BLaER1 treated with 17β-estradiol and CSF1 and Interleukin-3, amounts not matched to agents 10 nM and 100 nM (cell line): ENCODE measurements at regions not wholly inside any gene's neighbourhood (a gene's known extent, or its start where the extent isn't known, plus 50 kb on each side); places are given as distances from the start of the nearest gene placed in this dataset.
"Not testable (repeated sequence)": the region's sequence is repeated elsewhere in the genome, so short reads cannot be mapped to it uniquely, and the experiment has no call there.

Experiments
- H3K27ac ChIP-seq, 11 experiments: shearing (Covaris generic); formaldehyde crosslinking; 2 replicates each; pipeline ENCODE4 v1.8.1; 2022
- H3K27me3 ChIP-seq, 11 experiments: shearing (Covaris generic); formaldehyde crosslinking; 2 replicates each; pipeline ENCODE4 v1.8.1; 2022
- H3K36me3 ChIP-seq, 11 experiments: shearing (Covaris generic); formaldehyde crosslinking; 2 replicates each; pipeline ENCODE4 v1.8.1; 2022
- H3K4me1 ChIP-seq, 10 experiments: shearing (Covaris generic); formaldehyde crosslinking; 2 replicates each; pipeline ENCODE4 v1.8.1; 2022
- H3K4me2 ChIP-seq, 11 experiments: shearing (Covaris generic); formaldehyde crosslinking; 2 replicates each; pipeline ENCODE4 v1.8.1; 2022
- H3K4me3 ChIP-seq, 10 experiments: shearing (Covaris generic); formaldehyde crosslinking; 2 replicates each; pipeline ENCODE4 v1.8.1; 2022
- H3K9ac ChIP-seq, 11 experiments: shearing (Covaris generic); formaldehyde crosslinking; 2 replicates each; pipeline ENCODE4 v1.8.1; 2022
- H3K9me3 ChIP-seq, 11 experiments: shearing (Covaris generic); formaldehyde crosslinking; replicated peaks in 1 of 11; 2 replicates each; pipeline ENCODE4 v1.8.1; 2022
- H4K20me1 ChIP-seq, 11 experiments: shearing (Covaris generic); formaldehyde crosslinking; 2 replicates each; pipeline ENCODE4 v1.8.1; 2022
- Cebpa-rat ChIP-seq, 11 experiments: shearing (Covaris generic); IDR thresholded peaks; 2 replicates each; pipeline ENCODE4 v1.8.1; 2022

GRCh38 chr5:143533475-143533874 is 130.0 kb upstream of the NR3C1 start:
- Histone ChIP-seq H3K27ac (no peak overlapping the region), H3K9me3 (peaks cover 0 to 15% (median 4%) of the 10 kb centered on the region in 11 experiments; a peak in 7 of 22 replicates), H3K4me1 (no peaks in the 10 kb centered on the region), H4K20me1 (no peaks in the 10 kb centered on the region), H3K4me3 (no peak overlapping the region), H3K36me3 (no peaks in the 10 kb centered on the region), H3K27me3 (no peaks in the 10 kb centered on the region), H3K4me2 (no peak overlapping the region), H3K9ac (no peak overlapping the region)
- no peak for TF ChIP-seq Cebpa-rat (IDR thresholded peaks at IDR 0.05)

GRCh38 chr5:143527808-143528207 is 124.3 kb upstream of the NR3C1 start:
- H3K4me2 ChIP-seq: no peak overlapping the region
- TF ChIP-seq Cebpa-rat (IDR thresholded peaks at IDR 0.05): no peak

GRCh38 chr5:143525176-143525575 is 121.7 kb upstream of the NR3C1 start:
- no peaks in the 10 kb centered on the region for H4K20me1 ChIP-seq
- H3K4me3 ChIP-seq: no peak overlapping the region
- no peaks in the 10 kb centered on the region for H3K9me3 ChIP-seq
- no peaks in the 10 kb centered on the region for H3K36me3 ChIP-seq
- TF ChIP-seq Cebpa-rat (IDR thresholded peaks at IDR 0.05): no peak
- H3K27me3 ChIP-seq: no peaks in the 10 kb centered on the region
- H3K9ac ChIP-seq: no peak overlapping the region
- no peak overlapping the region for H3K27ac ChIP-seq
- H3K4me2 ChIP-seq: no peak overlapping the region
- peaks cover 0 to 8% (median 0%) of the 10 kb centered on the region in 10 experiments; a peak in 3 of 20 replicates for H3K4me1 ChIP-seq

More at GRCh38 chr5:143527808-143528207, 124.3 kb upstream of the NR3C1 start:
- peaks cover 0 to 11% (median 0%) of the 10 kb centered on the region in 11 experiments; a peak in 2 of 22 replicates for H3K9me3 ChIP-seq
- no peaks in the 10 kb centered on the region for H4K20me1 ChIP-seq
- no peaks in the 10 kb centered on the region for H3K36me3 ChIP-seq
- H3K4me3 ChIP-seq: no peak overlapping the region
- no peak overlapping the region for H3K9ac ChIP-seq
- no peaks in the 10 kb centered on the region for H3K27me3 ChIP-seq
- no peak overlapping the region for H3K27ac ChIP-seq
- H3K4me1 ChIP-seq: peaks cover 0 to 8% (median 0%) of the 10 kb centered on the region in 10 experiments; a peak in 3 of 20 replicates

GRCh38 chr5:143524338-143524945 is 121.0 kb upstream of the NR3C1 start:
- Histone ChIP-seq H3K4me1 (peaks cover 0 to 8% (median 0%) of the 10 kb centered on the region in 10 experiments; a peak in 3 of 20 replicates), H3K4me3 (no peak overlapping the region), H3K9ac (no peak overlapping the region), H3K4me2 (peak overlapping the region in 2 of 11 experiments; percentile 3 to 16; a peak in 2 of 22 replicates), H3K9me3 (no peaks in the 10 kb centered on the region), H4K20me1 (no peaks in the 10 kb centered on the region), H3K27ac (no peak overlapping the region), H3K27me3 (no peaks in the 10 kb centered on the region), H3K36me3 (no peaks in the 10 kb centered on the region)
- no peak for TF ChIP-seq Cebpa-rat (IDR thresholded peaks at IDR 0.05)

GRCh38 chr5:143521846-143522400 is 118.4 kb upstream of the NR3C1 start:
- TF ChIP-seq Cebpa-rat (IDR thresholded peaks at IDR 0.05): no peak
- Histone ChIP-seq H3K4me3 (no peak overlapping the region), H3K4me1 (peaks cover 0 to 8% (median 0%) of the 10 kb centered on the region in 10 experiments; a peak in 3 of 20 replicates), H3K9ac (no peak overlapping the region), H4K20me1 (no peaks in the 10 kb centered on the region), H3K27ac (no peak overlapping the region), H3K9me3 (peaks cover 0 to 6% (median 0%) of the 10 kb centered on the region in 11 experiments; a peak in 4 of 22 replicates), H3K36me3 (no peaks in the 10 kb centered on the region), H3K4me2 (no peak overlapping the region), H3K27me3 (no peaks in the 10 kb centered on the region)

GRCh38 chr5:143521141-143521540 is 117.7 kb upstream of the NR3C1 start:
- no peaks in the 10 kb centered on the region for H3K27me3 ChIP-seq
- no peak overlapping the region for H3K27ac ChIP-seq
- H3K4me2 ChIP-seq: no peak overlapping the region
- no peak for TF ChIP-seq Cebpa-rat (IDR thresholded peaks at IDR 0.05)
- no peak overlapping the region for H3K4me3 ChIP-seq
- H3K9me3 ChIP-seq: peaks cover 0 to 6% (median 0%) of the 10 kb centered on the region in 11 experiments; a peak in 4 of 22 replicates
- H3K4me1 ChIP-seq: peaks cover 0 to 8% (median 5%) of the 10 kb centered on the region in 10 experiments; a peak in 5 of 20 replicates
- no peak overlapping the region for H3K9ac ChIP-seq
- H4K20me1 ChIP-seq: no peaks in the 10 kb centered on the region
- H3K36me3 ChIP-seq: no peaks in the 10 kb centered on the region

- not testable (repeated sequence) for H3K9me3 ChIP-seq, H3K27ac ChIP-seq, H3K36me3 ChIP-seq, H3K4me1 ChIP-seq, H3K9ac ChIP-seq, H4K20me1 ChIP-seq, H3K4me3 ChIP-seq, H3K4me2 ChIP-seq, H3K27me3 ChIP-seq
Observed at GRCh38 chr5:143519215-143519614, 115.7 kb upstream of the NR3C1 start.

- not testable (repeated sequence) for H3K36me3 ChIP-seq, H3K4me1 ChIP-seq, H3K9ac ChIP-seq, H4K20me1 ChIP-seq, H3K4me3 ChIP-seq, H3K27ac ChIP-seq, H3K4me2 ChIP-seq, H3K27me3 ChIP-seq, H3K9me3 ChIP-seq
Observed at GRCh38 chr5:143517824-143518223, 114.3 kb upstream of the NR3C1 start.

GRCh38 chr5:143516249-143516648 is 112.8 kb upstream of the NR3C1 start:
- Histone ChIP-seq H3K4me3 (no peak overlapping the region), H4K20me1 (no peaks in the 10 kb centered on the region), H3K27me3 (no peaks in the 10 kb centered on the region), H3K27ac (no peak overlapping the region), H3K4me2 (peak overlapping the region in 3 of 11 experiments; percentile 11 to 17 (median 17); a peak in 2 of 22 replicates), H3K4me1 (peaks cover 0 to 9% (median 0%) of the 10 kb centered on the region in 10 experiments; a peak in 2 of 20 replicates), H3K9me3 (peaks cover 0 to 6% (median 0%) of the 10 kb centered on the region in 11 experiments; a peak in 4 of 22 replicates), H3K9ac (no peak overlapping the region), H3K36me3 (no peaks in the 10 kb centered on the region)
- no peak for TF ChIP-seq Cebpa-rat (IDR thresholded peaks at IDR 0.05)

- H3K27ac ChIP-seq: no peak overlapping the region
- peaks cover 0 to 6% (median 0%) of the 10 kb centered on the region in 11 experiments; a peak in 4 of 22 replicates for H3K9me3 ChIP-seq
- no peaks in the 10 kb centered on the region for H3K36me3 ChIP-seq
- H3K4me2 ChIP-seq: 0 out of 22 replicates have a peak overlapping the region, but pooled peaks of 2 of the 11 experiments have one; percentile 11 to 17
- no peak overlapping the region for H3K9ac ChIP-seq
- peaks cover 0 to 9% (median 0%) of the 10 kb centered on the region in 10 experiments; a peak in 2 of 20 replicates for H3K4me1 ChIP-seq
- TF ChIP-seq Cebpa-rat (IDR thresholded peaks at IDR 0.05): no peak
- H4K20me1 ChIP-seq: no peaks in the 10 kb centered on the region
- no peak overlapping the region for H3K4me3 ChIP-seq
- no peaks in the 10 kb centered on the region for H3K27me3 ChIP-seq
Observed at GRCh38 chr5:143515829-143516228, 112.3 kb upstream of the NR3C1 start.
